ENCODE measurements at regions not wholly inside any gene's neighbourhood (a gene's known extent, or its start where the extent isn't known, plus 50 kb on each side); places are given as distances from the start of the nearest gene placed in this dataset.
A peak's percentile ranks its signal among the peaks of the same experiment; 100 is the strongest.
"Not testable (repeated sequence)": the region's sequence is repeated elsewhere in the genome, so short reads cannot be mapped to it uniquely, and the experiment has no call there.

DNA sequence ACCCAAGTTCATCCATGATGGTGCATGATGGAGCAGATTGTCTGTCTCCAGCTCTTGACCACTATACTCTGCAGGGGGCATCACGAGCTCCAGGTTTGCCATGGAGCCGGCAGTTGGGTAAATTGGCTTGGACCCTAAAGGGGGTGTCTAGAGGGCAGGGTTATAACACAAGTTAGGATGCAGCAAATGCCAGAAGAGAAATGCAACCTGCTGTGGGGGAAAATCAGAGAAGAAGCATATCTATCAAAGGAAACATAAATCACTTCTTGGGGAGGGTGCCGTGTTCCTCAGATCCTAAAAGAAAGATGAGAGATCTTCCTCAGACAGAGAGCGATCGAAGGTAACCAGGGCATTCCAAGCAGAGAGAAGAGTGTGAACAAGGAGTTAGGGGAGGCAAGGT is 334.9 kb downstream of the C12orf75 start:
- no peak for DNase-seq

DNA sequence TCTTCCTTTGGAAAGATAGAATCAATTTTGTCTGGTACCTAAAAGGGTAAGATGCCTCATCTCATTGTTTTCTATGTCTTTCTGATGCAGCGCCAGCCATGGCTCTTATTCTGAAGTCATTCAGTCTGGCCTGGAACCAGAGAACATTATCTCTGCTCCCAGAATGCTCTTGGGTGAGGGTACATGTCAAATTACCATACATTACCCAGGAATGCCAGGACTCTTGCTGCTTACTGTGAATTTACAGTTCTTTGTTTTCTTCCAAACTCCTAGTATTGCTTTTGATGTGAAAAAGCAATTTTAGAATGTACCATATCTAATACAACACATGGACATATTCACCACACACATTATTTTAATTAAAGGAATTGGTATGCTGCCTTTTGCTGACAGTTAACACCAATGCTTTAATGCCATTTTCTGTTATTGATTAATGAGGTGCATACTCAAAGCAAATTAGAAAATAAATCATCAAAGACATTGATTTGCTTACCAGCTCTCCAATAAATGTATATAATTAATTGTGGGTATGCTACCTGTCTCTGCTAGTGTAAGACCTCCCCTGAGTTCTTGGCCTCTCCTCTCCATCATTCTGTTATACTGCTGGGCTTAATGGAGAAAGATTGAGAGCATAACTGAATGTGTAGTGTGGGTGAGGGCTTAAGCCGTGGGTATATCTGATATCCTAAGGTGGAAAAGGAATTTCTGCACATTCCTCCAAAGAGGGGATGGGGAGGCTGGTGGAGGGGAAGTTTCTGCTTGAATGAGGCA is 337.7 kb downstream of the C12orf75 start:
- DNase-seq = no peak

DNA sequence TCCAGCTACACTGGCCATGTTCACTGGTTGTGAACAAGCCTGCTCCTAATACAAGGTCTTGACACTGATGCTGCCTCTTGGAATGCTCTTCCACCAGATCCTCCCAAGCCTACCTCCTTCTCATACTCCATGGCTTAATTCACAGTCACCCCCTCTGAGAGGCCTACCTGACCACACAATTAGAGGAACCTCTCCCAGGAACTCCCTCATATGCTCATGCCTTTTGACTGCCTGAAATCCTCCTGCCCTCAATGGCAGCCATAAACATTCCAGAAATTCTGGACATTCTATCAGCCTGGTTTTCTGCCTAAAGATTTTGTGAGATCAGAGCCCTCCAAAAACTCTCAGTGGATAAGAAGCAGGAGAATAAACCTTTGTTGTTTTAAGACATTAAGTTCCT is 340.2 kb downstream of the C12orf75 start:
- DNase-seq = peak; percentile 57

DNA sequence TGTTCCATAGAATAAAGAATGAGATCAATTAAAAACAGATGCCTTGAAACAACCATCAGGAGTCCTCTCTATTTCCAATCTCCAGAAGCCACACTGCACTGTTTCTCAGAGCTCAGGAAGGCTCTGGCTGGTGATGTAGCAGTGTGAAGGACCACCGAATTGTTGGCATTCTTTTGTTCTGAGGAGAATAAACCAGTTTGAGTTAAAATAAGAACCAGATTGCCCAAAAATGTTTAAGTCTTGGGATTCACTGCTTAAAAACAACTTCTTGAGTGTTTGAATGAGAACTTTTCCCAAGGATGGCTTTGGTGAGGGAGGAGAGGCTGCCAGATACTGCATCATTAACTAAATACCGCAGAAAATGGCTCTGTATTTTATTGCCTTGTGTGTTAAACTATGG is 341.2 kb downstream of the C12orf75 start:
- DNase-seq = peak; percentile 40

DNA sequence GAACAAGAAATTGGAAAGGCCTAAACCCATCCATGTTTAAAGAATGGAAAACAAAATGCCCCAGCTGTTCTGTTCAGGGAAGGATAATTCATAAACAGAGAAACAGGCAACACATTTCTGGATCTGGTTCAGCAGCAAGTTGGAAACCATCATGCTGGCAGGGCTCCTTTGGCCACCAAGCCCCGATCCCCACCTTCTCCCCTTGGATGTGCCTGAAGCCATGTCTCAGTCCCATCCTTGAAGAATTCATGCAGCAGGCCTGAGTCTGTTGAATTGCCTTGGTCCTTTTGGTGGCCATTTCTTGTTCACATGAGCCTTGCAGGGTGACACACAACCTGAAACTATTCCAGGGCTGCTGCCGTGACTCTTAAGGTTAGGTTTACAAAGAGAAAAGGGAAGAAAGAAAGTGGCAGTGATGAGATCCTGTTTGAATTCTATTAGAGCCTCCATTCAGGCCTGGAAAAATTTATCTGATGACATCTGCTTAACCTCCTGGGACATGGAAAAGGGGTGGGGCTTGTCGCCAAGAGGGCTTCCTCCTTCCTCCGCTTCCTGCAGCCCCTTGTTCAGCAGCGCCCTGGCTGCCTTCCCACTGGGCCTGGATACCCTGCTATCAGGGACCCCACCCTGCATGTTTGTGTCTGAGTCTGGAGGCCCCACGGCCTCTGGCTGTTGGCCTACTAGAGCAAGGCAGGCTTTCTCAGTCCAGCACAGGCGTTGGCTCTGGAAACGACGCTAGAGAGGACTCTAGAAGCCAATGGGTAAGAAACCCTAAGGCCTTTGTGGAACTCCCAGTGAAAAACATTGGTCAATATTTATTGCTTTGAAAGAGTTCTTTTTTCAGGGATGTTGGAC is 341.9 kb downstream of the C12orf75 start:
- DNase-seq = no peak

DNA sequence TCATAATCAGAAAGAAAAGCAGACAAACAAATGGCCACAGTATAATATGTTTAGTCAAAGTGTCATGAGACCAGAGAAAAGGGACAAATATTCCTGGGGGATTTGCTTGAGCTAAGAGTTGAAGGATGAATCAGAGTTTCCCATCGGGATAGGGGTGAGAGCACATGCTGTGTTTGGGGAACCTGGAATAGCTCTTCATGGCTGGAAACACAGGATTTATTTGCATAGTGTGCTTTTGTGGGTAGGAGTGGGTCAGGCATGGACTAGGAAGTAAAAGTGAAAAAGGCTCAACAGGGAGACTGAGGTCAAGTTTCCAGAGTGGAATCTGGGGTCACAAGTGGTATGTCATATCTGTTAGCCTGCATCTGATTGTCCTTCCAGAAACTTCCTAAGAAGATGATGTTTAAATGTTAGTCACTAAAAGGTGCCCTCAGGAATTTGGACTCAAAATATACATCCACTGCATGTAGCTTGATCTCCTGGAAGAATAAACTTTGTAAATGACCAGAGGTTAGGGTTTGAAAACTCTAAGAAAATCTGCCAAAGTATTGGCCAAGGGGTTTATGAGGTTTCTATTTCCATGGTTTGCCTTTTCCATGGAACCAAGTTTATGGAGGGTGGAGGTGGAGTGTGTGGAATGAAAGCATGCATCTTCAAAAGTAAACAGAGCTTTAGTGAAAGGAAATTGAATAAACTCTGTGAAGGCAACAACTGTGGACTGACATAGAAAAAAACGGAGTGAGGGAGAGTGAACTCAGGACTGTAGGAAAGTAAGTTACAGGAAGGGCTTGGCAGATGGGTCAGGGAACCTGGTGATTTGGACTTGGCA is 344.6 kb downstream of the C12orf75 start:
- DNase-seq = no peak

DNA sequence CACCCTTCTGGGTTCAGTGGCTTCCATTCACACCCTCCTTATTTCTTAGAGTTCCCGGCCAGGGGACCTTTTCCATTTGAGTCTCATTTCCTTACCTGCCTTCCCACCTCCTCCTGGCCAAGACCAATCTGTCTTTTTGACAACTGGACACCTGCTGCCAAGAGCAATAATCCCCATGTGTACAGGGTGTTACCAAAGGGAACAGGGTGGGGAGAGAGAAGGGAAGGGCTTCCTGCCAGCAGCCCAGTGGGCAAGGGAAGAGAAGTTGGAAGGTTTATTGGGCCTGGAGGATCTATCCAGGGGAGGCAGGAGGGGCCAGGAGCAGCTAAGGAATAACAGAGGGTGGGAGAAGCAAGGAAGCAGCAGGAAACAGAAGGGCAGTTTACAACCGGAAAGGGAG is 346.2 kb downstream of the C12orf75 start:
- no peak for DNase-seq

DNA sequence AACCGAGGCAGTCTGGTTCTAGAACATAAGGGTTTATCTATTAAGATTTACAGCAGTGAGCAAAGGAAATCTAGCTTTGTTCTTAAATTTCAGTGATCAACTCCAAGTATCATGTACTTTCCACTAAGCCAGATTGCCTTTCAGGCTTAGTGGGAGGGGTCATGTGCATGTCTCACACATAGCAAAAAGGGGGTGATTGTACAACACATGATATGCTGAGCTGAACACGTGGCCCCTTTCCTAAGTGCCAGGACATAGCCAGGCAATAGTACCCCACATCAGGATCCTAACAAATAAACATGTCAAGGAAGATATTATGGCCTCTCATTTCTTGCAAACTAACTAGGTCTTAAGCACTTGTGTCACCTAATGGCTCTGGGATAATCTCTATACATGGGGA is 347.2 kb downstream of the C12orf75 start:
- DNase-seq = no peak

DNA sequence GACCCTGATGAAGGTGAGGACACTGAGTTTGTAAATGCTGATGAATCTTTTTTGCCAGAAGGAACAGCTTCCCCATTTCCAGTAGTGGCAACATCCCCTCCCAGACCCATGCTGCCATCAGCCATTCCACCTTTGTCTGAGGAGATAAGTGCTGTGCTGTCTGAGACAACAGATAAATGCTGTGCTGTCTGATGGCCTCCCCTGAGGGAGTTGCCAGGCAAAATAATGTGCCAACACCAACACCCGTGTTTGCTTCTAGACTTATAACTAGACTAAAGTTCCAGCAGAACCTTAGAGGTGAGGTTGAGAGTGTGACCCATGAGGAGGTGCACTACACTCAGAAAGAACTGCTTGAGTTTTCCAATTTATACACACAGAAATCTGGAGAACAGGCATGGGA is 349.5 kb downstream of the C12orf75 start:
- no peak for DNase-seq

DNA sequence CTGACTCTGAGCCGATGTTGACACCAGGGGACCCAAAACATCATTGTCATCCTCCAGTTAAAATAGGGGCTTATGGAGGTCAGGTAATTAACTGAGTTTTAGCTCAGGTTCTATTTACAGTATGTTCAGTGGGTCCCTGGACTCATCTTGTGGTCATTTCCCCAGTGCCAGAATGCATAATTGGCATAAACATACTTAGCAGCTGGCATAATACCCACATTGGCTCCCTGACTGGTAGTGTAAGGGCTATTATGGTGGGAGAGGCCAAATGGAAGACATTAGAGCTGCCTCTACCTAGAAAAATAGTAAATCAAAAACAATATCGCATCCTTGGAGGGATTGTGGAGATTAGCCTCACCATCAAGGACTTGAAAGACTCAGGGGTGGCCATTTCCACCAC is 350.9 kb downstream of the C12orf75 start:
- no peak for DNase-seq

DNA sequence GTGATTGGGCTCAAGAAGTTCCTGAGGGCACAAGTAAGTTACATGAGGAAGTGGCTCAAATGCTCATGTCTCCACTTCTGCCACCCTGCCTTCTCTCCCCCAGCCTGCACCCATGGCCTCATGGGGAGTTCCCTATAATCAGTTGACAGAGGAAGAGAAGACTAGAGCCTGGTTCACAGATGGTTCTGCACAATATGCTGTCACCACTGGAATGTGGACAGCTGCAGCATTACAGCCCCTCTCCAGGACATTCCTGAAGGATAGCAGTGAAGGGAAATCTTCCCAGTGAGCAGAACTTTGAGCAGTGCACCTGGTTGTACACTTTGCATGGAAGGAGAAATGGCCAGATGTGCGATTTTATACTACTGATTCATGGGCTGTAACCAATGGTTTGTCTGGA is 352.3 kb downstream of the C12orf75 start:
- DNase-seq = not testable (repeated sequence)

DNA sequence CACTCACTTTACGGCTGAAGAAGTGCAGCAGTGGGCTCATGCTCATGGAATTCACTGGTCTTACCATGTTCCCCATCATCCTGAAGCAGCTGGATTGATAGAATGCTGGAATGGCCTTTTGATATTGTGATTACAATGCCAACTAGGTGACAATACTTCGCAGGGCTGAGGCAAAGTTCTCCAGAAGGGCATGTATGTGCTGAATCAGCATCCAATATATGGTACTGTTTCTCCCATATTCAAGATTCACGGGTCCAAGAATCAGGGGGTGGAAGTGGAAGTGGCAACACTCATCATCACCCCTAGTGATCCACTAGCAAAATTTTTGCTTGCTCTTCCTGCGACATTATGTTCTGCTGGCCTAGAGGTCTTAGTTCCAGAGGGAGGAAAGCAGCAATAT is 353.3 kb downstream of the C12orf75 start:
- DNase-seq = not testable (repeated sequence)

DNA sequence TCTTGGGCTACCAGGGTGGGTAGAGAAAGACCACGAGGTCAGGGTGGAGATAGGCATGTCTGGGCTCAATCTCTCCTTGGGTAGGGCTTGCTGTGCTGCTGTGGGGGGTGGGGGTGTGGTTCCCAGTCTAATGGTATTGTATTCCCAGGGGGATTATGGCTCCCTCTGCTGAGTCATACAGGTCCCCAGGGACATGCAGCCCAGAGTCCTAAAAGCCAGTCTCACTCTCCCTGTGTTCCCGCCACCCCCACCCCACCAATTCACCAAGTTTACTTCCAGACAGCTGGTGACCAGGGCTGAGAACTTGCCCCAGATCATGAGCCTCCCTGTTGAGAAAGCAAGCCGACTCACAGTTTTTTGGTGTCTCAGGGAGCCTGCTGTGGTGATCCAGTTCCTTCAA is 367.6 kb downstream of the C12orf75 start:
- DNase-seq = no peak

DNA sequence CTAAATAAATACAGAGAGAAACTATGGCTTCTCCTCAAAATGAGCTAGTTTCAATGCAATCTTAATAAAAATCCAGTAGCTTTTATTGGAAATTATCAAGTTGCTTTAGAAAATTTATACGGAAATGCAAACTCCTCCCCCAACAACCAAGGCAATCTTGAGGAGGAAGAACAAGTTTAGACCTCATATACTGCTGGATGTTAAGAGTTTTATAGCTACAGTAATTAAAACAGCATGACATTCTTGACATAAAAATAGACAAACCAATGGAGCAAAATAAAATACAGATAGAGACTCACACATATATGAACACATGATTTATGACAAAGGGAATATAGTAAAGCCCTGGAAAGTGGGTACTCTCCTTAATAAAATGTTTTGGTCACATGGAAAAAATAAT is 368.7 kb downstream of the C12orf75 start:
- DNase-seq = no peak

DNA sequence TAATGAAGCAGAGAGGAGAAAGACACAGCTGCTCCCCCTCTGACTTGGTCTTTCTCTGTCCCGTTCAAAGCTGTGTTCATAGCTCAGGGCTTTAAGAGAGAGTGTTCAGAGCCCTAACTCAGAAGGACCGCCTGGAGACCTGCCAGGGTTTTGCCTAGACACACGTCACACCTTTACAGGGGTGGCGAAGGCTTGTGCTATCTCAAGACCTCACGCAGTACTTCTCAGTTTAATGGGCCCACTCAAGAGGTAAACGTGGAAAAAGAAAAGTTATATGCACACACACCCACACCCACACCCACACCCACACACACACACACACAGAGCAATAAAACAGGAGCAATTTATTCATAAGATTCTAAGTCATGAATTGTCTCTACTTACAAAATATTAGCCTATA is 374.3 kb downstream of the C12orf75 start:
- no peak for DNase-seq

DNA sequence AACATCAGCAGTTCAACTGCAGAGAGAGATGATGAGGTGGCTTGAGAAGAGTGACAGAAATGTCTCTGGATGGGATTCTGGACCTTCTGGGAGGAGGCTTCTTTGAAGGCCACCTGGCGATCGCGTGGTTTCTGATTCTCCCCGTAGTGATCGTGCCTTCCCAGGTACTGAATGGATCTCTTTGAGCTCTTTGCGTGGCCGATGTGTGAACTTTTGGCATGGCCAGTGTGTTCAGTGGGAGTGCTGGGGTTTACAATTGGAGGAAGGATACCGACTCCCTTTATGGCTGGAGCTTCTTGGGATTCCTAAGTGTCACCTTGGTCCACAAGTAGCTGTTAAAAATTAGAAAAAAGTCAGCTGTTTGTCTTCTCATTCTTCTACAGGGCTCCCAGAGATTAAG is 374.7 kb downstream of the C12orf75 start:
- DNase-seq = no peak

DNA sequence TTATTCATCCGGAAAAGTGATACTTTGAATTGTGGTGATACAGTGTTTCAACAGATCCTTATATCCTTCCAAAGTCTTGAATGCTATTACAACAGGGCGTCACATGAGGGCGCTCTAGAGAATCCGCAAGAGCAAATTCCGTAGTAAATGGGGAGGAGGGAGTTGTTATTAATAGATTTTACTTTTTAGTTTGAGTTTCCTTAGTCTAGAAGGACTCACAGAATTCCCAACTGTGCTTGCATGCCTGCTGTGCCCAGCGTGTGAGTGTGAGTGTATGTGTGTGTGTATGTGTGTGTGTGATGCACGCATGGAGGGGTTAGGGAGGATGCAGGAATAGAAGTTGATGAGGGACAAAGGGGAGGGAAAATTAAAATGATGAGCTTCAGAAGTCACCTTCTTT is 375.3 kb downstream of the C12orf75 start:
- peak; percentile 59 for DNase-seq

DNA sequence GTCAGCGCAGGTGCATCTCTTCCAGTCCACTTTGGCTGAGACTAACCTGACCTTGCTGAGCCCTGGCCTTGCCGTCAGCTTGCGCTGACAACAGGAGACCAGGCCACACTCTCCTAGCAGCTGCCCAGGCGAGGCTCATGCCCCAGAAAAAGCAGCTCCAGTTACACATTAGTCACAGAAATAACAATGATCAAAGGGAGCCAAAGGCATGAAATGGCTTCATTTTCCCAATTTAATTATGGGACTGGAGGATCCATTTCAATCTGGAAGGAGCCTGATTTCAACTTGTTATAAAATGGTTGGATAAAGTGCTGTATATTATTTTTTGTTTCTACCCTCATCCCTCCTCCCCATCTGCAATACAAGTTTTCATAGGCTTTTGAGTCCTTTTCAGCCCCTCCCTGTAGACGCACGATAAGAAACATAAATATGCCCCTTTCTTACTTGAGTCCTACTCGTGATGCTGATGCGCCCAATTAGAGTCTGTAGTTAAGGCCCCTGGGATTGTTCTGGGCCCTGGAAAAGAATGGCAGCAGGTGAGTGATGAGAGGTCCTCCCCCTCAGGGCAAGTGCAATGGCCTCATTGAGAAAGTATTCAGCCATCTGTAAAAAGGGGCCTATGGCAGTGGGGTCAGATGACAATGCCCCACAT is 376.0 kb downstream of the C12orf75 start:
- peak; percentile 77 for DNase-seq

DNA sequence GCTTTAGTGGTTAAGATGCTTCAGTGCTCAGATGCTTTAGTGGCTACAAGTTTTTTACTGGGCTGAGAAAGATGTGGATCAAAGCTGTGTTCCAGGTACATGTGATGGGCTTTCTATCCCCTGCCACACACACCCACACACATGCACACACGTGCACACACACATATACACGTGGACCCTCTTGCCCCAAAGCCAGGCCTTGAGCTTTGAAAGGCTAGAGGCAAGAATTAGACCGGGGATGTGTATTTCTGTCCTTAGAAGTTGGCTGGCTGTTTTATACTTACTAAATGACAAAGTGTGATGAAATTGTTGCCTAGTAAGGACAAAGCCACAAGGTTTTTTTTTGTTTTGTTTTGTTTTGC is 376.5 kb downstream of the C12orf75 start:
- no peak for DNase-seq

DNA sequence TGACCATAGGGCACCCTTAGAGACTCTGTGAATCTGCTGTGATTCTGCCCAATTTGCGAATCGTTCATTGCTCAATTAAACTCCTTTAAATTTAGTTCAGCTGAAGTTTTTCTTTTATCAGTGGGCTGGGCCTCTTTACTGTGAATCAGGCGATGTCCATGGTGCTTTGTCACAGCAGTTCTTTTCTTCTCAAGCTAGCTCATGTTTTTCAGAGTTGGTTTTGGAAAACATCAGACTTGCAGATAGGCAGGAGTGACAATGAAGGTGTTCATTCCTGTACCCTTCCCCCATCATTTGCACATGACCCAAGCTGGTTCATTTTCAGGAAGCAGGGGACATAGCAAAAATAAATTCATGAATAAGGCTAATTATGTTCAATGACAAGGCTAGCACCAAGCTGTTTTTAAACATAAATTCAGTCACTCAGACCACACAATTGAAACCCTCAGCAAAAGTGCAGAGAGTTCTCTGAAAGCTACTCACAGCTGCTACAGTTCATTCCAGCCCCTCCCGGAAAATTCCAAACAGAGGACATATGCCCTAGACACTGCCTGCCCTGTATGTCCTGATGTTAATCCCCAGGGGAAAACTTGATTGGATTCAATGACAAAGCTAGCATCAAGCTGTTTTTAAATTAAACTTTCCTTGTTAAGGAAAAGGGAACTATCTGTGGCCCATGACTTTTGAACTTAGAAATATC is 383.3 kb downstream of the C12orf75 start:
- no peak for DNase-seq

DNA sequence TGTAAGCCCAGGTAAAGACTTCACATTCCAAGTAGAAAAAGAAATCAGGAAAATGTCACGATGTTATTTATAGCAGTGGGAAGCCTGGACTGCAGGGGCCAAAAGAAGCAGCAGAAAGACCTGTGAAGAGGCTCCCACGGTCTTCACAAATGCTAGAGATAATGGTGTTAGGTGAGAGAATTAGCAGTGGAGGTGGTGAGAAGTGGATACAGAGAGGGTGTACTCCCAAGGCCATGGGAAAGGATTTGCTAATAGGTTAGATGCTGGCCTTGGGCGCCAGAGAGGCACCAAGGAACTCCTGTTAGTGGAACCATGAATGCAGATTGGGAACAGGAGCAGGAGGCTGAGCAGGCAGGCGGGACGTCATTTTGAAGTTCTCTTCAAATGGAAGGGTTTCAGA is 386.1 kb downstream of the C12orf75 start:
- no peak for DNase-seq
